GM18867 (cell line): ENCODE measurements at regions not wholly inside any gene's neighbourhood (a gene's known extent, or its start where the extent isn't known, plus 50 kb on each side); places are given as distances from the start of the nearest gene placed in this dataset.

Experiments
- ATAC-seq: cut with Tn5 transposase; IDR thresholded peaks from one replicate; pipeline ENCODE4 v1.9.1; 2021; ENCODE audit warnings: mild to moderate bottlenecking, moderate library complexity; ENCODE audit not compliant: unreplicated experiment

GRCh38 chr11:33646629-33647028 is 54.0 kb downstream of the C11orf91 start:
- no peak for ATAC-seq

- no peak for ATAC-seq
Measured at GRCh38 chr11:33646168-33646567, 54.5 kb downstream of the C11orf91 start.

- ATAC-seq: no peak
Measured at GRCh38 chr11:33645686-33646085, 54.9 kb downstream of the C11orf91 start.

GRCh38 chr11:33643167-33643824 is 57.3 kb downstream of the C11orf91 start:
- ATAC-seq: no peak

GRCh38 chr11:33642461-33643166 is 58.0 kb downstream of the C11orf91 start:
- ATAC-seq: no peak

GRCh38 chr11:33640730-33641371 is 59.8 kb downstream of the C11orf91 start:
- ATAC-seq: no peak

- ATAC-seq: no peak
Measured at GRCh38 chr11:33638608-33639007, 62.0 kb downstream of the C11orf91 start.

GRCh38 chr11:33636104-33636503 is 64.5 kb downstream of the C11orf91 start:
- ATAC-seq: no peak

- ATAC-seq: no peak
Measured at GRCh38 chr11:33635161-33635560, 65.5 kb downstream of the C11orf91 start.

GRCh38 chr11:33634291-33634834 is 66.3 kb downstream of the C11orf91 start:
- no peak for ATAC-seq

- no peak for ATAC-seq
Measured at GRCh38 chr11:33633251-33634003, 67.2 kb downstream of the C11orf91 start.

- ATAC-seq: no peak
Measured at GRCh38 chr11:33631749-33632091, 68.9 kb downstream of the C11orf91 start.

GRCh38 chr11:33630936-33631748 is 69.5 kb downstream of the C11orf91 start:
- ATAC-seq: no peak

- no peak for ATAC-seq
Measured at GRCh38 chr11:33624083-33624482, 76.5 kb downstream of the C11orf91 start.

- no peak for ATAC-seq
Measured at GRCh38 chr11:33622806-33623205, 77.8 kb downstream of the C11orf91 start.

GRCh38 chr11:33622186-33622585 is 78.4 kb downstream of the C11orf91 start:
- no peak for ATAC-seq

GRCh38 chr11:33620423-33621171 is 80.0 kb downstream of the C11orf91 start:
- no peak for ATAC-seq

- ATAC-seq: no peak
Measured at GRCh38 chr11:33618956-33619355, 81.7 kb downstream of the C11orf91 start.

- no peak for ATAC-seq
Measured at GRCh38 chr11:33618351-33618710, 82.3 kb downstream of the C11orf91 start.
